GM12878 (cell line): ENCODE measurements at regions not wholly inside any gene's neighbourhood (a gene's known extent, or its start where the extent isn't known, plus 50 kb on each side); places are given as distances from the start of the nearest gene placed in this dataset.

Source experiments
- ATAC-seq: fragments of 200-7000 bp; cut with Tn5 transposase; 3 replicates; pipeline ENCODE4 v1.9.1; 2020; ENCODE audit warnings: mild to moderate bottlenecking, moderate library complexity
- BruUV-seq: library from RNA; stranded (reverse); fragments of 400-500 nt; replicated peaks from 2 replicates; lab custom pipeline; 2021; lab: Mats Ljungman, UMichigan
- CTCF ChIA-PET: fragments of 300-600 bp; sonication (Branson Sonifier 250); formaldehyde crosslinking; extraction: SDS; loops from one replicate; lab custom pipeline; 2021; ENCODE audit warnings: inconsistent platforms; lab: Yijun Ruan, JAX
- POLR2A ChIA-PET: fragments of 350-600 bp; formaldehyde crosslinking; extraction: SDS; loops from one replicate; lab custom pipeline; 2021; ENCODE audit warnings: inconsistent platforms; lab: Charles Lee
- RAD21 ChIA-PET: fragments of 300-600 bp; sonication (Branson Sonifier 250); formaldehyde crosslinking; loops from one replicate; lab custom pipeline; 2023; ENCODE audit warnings: antibody characterized with exemption; ENCODE audit not compliant: unreplicated experiment; lab: Charles Lee
- SMC1A ChIA-PET: fragments of 300-600 bp; sonication (Branson Sonifier 250); formaldehyde crosslinking; loops from one replicate; lab custom pipeline; 2023; ENCODE audit not compliant: unreplicated experiment, uncharacterized antibody; lab: Charles Lee
- DNase-seq: peaks from one replicate; pipeline ENCODE4 v3.0.0-alpha.2; 2011; ENCODE audit warnings: low read depth, low spot score
- FAIRE-seq: peaks from 3 replicates; lab custom pipeline; 2011; peaks lifted over from hg19 to GRCh38; lab: Jason Lieb, UNC
- H2AFZ ChIP-seq: 2 replicates; pipeline ENCODE4 v1.6.0; 2011; ENCODE audit warnings: low read depth, low read length, control low read depth; ENCODE audit not compliant: control insufficient read depth
- H3K27ac ChIP-seq: 2 replicates; pipeline ENCODE4 v1.5.1; 2011; ENCODE audit warnings: control low read depth; ENCODE audit not compliant: control insufficient read depth, insufficient read depth
- H3K27me3 ChIP-seq, 2 experiments: replicated peaks in 1 of 2; 2 replicates each; pipeline versions ENCODE4 v1.6.0 to v1.6.1; 2011; ENCODE audit warnings: low read length in 1 of 2; ENCODE audit not compliant: control insufficient read depth in 2 of 2, insufficient read depth in 2 of 2
- H3K36me3 ChIP-seq, 2 experiments: 2 replicates each; pipeline ENCODE4 v1.5.1; 2011; ENCODE audit warnings: low read length in 1 of 2; ENCODE audit not compliant: control insufficient read depth in 2 of 2, insufficient read depth in 2 of 2
- H3K4me1 ChIP-seq: 2 replicates; pipeline ENCODE4 v1.6.1; 2011; ENCODE audit warnings: mild to moderate bottlenecking, low read length, moderate library complexity, mixed read lengths; ENCODE audit not compliant: control insufficient read depth, insufficient read depth
- H3K4me2 ChIP-seq: 2 replicates; pipeline ENCODE4 v1.6.0; 2011; ENCODE audit warnings: control low read depth; ENCODE audit not compliant: control insufficient read depth, insufficient read depth
- H3K4me3 ChIP-seq: fragments of 200-600 bp; sonication (generic); 2 replicates; pipeline ENCODE4 v1.5.1; 2016
- H3K79me2 ChIP-seq: 2 replicates; pipeline ENCODE4 v1.6.0; 2011; ENCODE audit warnings: low read length; ENCODE audit not compliant: control insufficient read depth, insufficient read depth
- H3K9ac ChIP-seq: 2 replicates; pipeline ENCODE4 v1.8.0; 2011; ENCODE audit warnings: low read length, control low read depth, mixed read lengths; ENCODE audit not compliant: control insufficient read depth, insufficient read depth
- H3K9me3 ChIP-seq: replicated peaks from 3 replicates; pipeline ENCODE4 v1.5.1; 2011; ENCODE audit warnings: mild to moderate bottlenecking, low read length; ENCODE audit not compliant: control insufficient read depth, insufficient read depth
- H4K20me1 ChIP-seq: 2 replicates; pipeline ENCODE4 v1.6.0; 2011; ENCODE audit not compliant: control insufficient read depth, insufficient read depth
- CBX5 ChIP-seq: sonication (generic); IDR thresholded peaks from 2 replicates; pipeline ENCODE4 v1.6.1; 2016; ENCODE audit warnings: low read depth, moderate library complexity, mild to moderate bottlenecking, inconsistent platforms
- EGR1 ChIP-seq, 2 experiments: IDR thresholded peaks; 1 replicate in 1 of 2; 2 replicates in 1 of 2; pipeline ENCODE4 v1.6.1; 2011 to 2012; ENCODE audit warnings: low read depth in 2 of 2, low read length in 2 of 2, borderline replicate concordance in 1 of 2, mild to moderate bottlenecking in 1 of 2, moderate library complexity in 1 of 2
- ELK1 ChIP-seq: IDR thresholded peaks from 2 replicates; pipeline ENCODE4 v1.6.1; 2012; ENCODE audit warnings: low read depth, low read length, improper control_type of control experiment
- IRF4 ChIP-seq: IDR thresholded peaks from 2 replicates; pipeline ENCODE4 v1.6.1; 2011; ENCODE audit warnings: low read depth, low read length
- MXI1 ChIP-seq: fragments of 150-350 bp; IDR thresholded peaks from 2 replicates; pipeline ENCODE4 v1.6.1; 2011; ENCODE audit warnings: low read depth, mild to moderate bottlenecking, inconsistent platforms, low read length, improper control_type of control experiment
- RB1 ChIP-seq: fragments of 450-650 bp; formaldehyde crosslinking; IDR thresholded peaks from 2 replicates; pipeline ENCODE4 v1.6.1; 2017; ENCODE audit warnings: mild to moderate bottlenecking, borderline replicate concordance
- RELA ChIP-seq: fragments of 450-650 bp; IDR thresholded peaks from 2 replicates; pipeline ENCODE4 v1.8.0; 2014; ENCODE audit warnings: borderline replicate concordance; ENCODE audit not compliant: partially characterized antibody
- TCF7 ChIP-seq: IDR thresholded peaks from 2 replicates; pipeline ENCODE4 v1.6.1; 2014; ENCODE audit warnings: antibody characterized with exemption, borderline replicate concordance
- WGBS: methylation state at CpG from one replicate; pipeline ENCODE4 v1.1.6; 2016; ENCODE audit warnings: low lambda C conversion rate; ENCODE audit not compliant: insufficient replicate concordance, insufficient coverage; ENCODE audit errors: missing lambda C conversion rate; 5-methylcytosine and 5-hydroxymethylcytosine counted together
- in situ Hi-C: fragments of 300-500 bp; cut with MboI; formaldehyde crosslinking; loops from 9 replicates; pipeline ENCODE4 v1.14.3; 2018; ENCODE audit warnings: mixed read lengths
- intact Hi-C: fragments of 100-400 bp; cut with micrococcal nuclease; formaldehyde crosslinking; loops from one replicate; pipeline ENCODE4 v1.14.2; 2022; ENCODE audit not compliant: unreplicated experiment
- TF ChIP-seq, protein P1 (sequence below): fragments of 450-650 bp; IDR thresholded peaks from 2 replicates; pipeline ENCODE4 v1.6.1; 2017; ENCODE audit warnings: low read depth, mild to moderate bottlenecking, moderate library complexity
- TF ChIP-seq, protein P2 (sequence below): IDR thresholded peaks from 2 replicates; pipeline ENCODE4 v1.6.1; 2011; ENCODE audit warnings: low read depth, mild to moderate bottlenecking, low read length, moderate library complexity, borderline replicate concordance; ENCODE audit errors: extremely low read depth
- TF ChIP-seq, protein P3 (sequence below): IDR thresholded peaks from 2 replicates; pipeline ENCODE4 v1.6.1; 2011; ENCODE audit warnings: mild to moderate bottlenecking, low read depth, low read length, moderate library complexity; ENCODE audit not compliant: insufficient replicate concordance
- TF ChIP-seq, protein P4 (sequence below): fragments of 150-350 bp; IDR thresholded peaks from 2 replicates; pipeline ENCODE4 v1.6.1; 2014; ENCODE audit warnings: mild to moderate bottlenecking, low read depth, low read length

- no peak overlapping the region for H3K9ac ChIP-seq
- H3K27ac ChIP-seq, result no peak overlapping the region
- BruUV-seq, result no TSS peak
- H4K20me1 ChIP-seq, result no peaks in the 10 kb centered on the region
- H3K4me1 ChIP-seq, result no peaks in the 10 kb centered on the region
- SMC1A ChIA-PET, result no interaction called here
- no peak overlapping the region for H3K4me2 ChIP-seq
- FAIRE-seq (no peak), ATAC-seq (no peak), DNase-seq (no peak)
- intact Hi-C loops, result no loop called here
- H3K9me3 ChIP-seq, result no peaks in the 10 kb centered on the region
- H3K27me3 ChIP-seq, result no peaks in the 10 kb centered on the region
- WGBS, result 0% methylated on average over 2 of the region's 2 CpGs
- no peak overlapping the region for H3K4me3 ChIP-seq
- RAD21 ChIA-PET, result no interaction called here
- in situ Hi-C loops, result no loop called here
- POLR2A ChIA-PET, result no interaction called here
- no peaks in the 10 kb centered on the region for H3K36me3 ChIP-seq
- no peak for TF ChIP-seq EGR1 (IDR thresholded peaks at IDR 0.05; ENCODE audit: borderline replicate concordance in 1 of 2, low read depth in 2 of 2, low read length in 2 of 2)
- TF ChIP-seq ELK1, result no peak
- TF ChIP-seq, protein P1, sequence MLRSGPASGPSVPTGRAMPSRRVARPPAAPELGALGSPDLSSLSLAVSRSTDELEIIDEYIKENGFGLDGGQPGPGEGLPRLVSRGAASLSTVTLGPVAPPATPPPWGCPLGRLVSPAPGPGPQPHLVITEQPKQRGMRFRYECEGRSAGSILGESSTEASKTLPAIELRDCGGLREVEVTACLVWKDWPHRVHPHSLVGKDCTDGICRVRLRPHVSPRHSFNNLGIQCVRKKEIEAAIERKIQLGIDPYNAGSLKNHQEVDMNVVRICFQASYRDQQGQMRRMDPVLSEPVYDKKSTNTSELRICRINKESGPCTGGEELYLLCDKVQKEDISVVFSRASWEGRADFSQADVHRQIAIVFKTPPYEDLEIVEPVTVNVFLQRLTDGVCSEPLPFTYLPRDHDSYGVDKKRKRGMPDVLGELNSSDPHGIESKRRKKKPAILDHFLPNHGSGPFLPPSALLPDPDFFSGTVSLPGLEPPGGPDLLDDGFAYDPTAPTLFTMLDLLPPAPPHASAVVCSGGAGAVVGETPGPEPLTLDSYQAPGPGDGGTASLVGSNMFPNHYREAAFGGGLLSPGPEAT, result no peak
- no peak for TF ChIP-seq CBX5
- TF ChIP-seq, protein P2, sequence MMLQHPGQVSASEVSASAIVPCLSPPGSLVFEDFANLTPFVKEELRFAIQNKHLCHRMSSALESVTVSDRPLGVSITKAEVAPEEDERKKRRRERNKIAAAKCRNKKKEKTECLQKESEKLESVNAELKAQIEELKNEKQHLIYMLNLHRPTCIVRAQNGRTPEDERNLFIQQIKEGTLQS, result no peak
- TF ChIP-seq MXI1, result no peak
- TF ChIP-seq IRF4, result no peak
- no peak for TF ChIP-seq RELA
- TF ChIP-seq, protein P3, sequence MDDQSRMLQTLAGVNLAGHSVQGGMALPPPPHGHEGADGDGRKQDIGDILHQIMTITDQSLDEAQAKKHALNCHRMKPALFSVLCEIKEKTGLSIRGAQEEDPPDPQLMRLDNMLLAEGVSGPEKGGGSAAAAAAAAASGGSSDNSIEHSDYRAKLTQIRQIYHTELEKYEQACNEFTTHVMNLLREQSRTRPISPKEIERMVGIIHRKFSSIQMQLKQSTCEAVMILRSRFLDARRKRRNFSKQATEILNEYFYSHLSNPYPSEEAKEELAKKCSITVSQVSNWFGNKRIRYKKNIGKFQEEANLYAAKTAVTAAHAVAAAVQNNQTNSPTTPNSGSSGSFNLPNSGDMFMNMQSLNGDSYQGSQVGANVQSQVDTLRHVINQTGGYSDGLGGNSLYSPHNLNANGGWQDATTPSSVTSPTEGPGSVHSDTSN, result no peak
- TF ChIP-seq RB1, result no peak
- TF ChIP-seq TCF7, result no peak
- TF ChIP-seq, protein P4, sequence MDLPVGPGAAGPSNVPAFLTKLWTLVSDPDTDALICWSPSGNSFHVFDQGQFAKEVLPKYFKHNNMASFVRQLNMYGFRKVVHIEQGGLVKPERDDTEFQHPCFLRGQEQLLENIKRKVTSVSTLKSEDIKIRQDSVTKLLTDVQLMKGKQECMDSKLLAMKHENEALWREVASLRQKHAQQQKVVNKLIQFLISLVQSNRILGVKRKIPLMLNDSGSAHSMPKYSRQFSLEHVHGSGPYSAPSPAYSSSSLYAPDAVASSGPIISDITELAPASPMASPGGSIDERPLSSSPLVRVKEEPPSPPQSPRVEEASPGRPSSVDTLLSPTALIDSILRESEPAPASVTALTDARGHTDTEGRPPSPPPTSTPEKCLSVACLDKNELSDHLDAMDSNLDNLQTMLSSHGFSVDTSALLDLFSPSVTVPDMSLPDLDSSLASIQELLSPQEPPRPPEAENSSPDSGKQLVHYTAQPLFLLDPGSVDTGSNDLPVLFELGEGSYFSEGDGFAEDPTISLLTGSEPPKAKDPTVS, result no peak
- no peaks in the 10 kb centered on the region for H3K79me2 ChIP-seq
- CTCF ChIA-PET, result no interaction called here
- H2AFZ ChIP-seq, result no peak overlapping the region
Measured at GRCh38 chr17:27066315-27066714, 227.6 kb upstream of the WSB1 start.
